Central memory CD4-positive, alpha-beta T cell (primary cell): ENCODE measurements at regions not wholly inside any gene's neighbourhood (a gene's known extent, or its start where the extent isn't known, plus 50 kb on each side); places are given as distances from the start of the nearest gene placed in this dataset.

Source experiments
- DNase-seq: peaks from one replicate; pipeline ENCODE4 v3.0.0; 2022

DNA sequence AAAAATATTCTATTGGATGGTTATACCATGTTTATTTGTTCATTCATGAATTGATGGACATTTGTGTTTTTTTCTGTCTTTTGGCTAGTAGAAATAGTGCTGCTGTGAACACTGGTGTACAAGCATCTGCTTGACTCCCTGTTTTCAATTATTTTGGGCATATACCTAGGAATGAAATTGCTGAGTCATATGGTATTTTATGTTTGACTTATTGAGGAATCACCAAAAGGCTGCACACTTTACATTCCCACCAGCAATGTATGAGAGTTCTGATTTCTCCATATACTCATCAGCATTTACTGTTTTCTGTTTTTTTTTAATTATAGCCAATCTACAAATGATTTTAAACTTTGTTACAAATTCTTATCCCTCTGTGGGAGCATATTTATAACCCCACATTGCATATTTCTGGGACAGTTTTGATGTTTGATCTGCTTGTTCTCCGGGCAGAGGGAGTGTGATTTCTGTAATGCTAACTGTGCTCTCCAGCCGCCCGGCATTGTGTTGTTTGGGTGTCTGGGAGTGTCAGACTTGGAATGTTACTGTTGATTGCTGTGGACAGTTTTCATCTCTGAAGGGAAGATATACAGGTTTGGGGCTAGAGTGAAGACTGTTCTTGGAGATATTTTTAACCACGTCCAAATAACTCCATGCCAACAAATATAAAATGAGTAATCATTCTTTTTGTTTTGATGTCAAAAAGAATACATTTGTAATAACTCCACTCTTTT lies 60.5 kb upstream of the PGRMC2 start:
- DNase-seq: no peak

DNA sequence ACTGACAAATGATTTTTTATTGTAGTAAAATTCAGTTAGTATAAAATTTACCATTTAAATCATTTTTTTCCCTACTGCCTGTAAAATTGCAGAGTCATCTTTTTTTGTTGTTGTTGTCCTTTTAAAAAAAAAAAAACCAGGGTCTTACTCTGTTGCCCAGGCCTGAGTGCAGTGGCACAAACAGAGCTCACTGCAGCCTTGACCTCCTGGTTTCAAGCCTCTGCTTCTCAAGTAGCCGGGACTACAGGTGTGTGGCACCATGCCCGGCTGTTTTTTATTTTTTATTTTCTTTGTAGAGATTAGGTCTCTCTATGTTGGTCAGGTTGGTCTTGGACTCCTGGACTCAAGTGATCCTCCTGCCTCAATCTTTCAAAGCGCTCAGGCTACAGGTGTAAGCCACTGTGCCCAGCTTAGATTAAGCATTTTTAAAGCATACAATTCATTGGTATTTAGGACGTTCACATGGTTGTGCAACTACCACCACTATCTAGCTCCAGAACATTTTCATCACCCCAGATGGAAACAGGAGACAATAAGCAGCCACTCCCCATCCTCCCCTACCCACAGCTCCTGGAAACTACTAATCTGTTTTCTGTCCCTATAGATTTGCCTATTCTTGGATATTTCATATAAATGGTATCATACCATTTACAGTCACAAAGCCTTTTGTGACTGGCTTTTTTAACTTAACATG lies 59.7 kb upstream of the PGRMC2 start:
- DNase-seq: no peak

DNA sequence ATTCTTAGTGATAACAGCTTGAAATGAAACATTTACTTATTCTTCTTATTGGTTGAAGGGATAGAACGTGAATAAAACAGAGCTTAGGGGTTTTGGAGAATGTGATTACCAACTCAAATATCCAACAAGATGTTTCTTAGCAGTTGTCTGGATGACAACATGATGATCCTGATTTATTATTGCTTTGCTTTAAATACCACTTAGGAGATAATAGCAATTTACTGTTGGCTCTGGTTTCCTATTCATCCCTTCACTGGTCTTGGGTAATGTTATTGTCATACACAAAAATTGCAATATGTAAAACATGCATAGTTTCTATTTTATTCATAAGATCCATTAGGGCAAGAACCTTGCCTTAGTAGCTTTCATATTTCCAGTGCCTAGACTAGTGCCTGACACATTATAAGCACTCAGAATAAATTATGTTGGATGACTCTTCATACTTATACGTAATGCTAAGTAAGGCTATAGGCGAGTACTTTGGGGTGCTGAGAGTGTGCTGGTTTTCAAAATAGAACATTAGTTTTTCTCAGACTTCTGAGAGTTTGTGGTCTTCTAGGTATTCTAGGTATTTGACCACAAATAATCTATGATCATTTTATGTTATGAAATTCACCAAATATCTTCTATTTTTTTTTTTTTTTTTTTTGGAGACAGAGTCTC lies 58.6 kb upstream of the PGRMC2 start:
- DNase-seq: no peak

DNA sequence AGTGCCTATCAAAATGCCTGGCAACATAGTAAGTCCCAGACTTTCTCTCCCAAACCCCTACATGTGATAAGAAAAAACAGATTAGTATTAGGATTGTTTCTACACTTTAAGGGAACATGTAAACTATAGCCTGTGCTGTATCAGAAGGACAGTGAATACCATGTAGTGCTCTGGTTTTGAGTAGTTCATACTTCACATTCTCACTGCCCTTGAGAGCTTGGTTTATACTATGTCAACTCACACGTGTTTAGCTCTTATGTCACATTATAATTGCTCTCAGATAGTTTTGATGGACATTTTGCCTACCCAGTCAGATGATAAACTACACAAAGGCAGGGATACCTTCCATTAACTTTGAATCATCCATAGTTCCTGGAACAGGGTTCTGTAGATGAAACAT lies 58.0 kb upstream of the PGRMC2 start:
- no peak for DNase-seq

DNA sequence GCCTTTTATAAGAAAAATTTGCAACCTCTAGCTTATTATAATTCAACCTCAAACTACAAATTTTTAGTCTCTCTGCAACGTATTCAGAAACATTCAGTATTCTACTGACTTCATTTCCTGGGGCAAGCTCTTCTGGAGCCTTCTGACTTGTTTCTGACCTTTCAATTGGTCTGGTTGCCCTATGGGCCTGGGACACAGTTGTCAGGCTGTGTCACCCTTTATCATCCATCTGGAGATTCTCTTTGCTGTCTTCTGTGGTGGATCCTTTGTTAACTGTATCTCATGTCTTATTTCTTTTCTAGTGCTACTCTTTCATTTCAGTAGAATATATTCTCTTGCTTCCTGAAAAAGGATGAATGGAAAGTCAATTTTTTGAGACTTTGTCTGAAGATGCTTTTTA lies 55.1 kb upstream of the PGRMC2 start:
- no peak for DNase-seq

DNA sequence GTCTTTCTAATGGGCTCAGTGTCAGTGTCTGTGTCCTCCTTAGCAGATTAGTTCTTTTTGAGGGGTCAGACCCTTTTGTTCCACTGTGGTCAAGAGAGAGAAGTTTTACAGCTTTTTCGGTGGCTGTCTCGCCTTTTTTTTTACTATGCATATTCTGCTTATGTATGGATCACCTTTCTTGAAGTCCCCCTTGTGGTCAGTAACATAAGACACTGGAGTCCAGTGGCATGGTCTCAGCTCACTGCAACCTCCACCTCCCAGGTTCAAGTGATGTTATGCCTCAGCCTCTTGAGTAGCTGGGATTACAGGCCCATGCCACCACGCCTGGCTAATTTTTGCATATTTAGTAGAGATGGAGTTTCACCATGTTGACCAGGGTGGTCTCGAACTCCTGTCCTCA lies 54.0 kb upstream of the PGRMC2 start:
- no peak for DNase-seq

DNA sequence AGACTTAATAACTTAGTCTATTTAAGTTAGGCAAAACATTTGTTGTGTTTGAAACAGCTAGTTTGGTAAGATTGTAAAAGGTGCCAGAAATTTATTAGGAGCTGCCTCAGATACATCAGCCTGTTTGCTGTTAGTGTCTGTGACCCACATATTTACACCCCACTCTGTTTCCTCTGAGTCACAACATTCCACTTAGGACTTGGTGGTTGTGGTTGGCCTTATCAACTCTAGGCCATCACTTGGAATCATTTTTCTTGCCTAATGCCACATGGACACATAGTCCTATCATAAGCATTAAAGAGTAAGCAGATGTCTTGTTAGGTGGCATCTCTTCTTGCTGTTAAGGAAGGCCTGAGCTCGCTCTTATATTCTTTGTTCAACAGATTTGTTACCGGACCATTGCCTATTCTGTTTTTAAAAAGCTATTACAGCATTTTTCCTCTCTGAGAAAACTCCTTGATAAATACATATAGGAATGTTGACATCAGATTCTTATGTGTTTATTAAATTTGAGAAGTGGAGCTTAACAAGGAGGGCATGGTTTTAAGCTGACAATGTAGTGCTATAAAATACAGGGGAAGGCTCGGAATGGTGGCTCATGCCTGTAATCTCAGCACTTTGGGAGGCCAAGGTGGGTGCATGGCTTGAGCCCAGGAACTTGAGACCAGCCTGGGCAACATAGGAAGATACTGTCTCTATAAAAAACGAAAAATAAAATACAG lies 51.2 kb upstream of the PGRMC2 start:
- no peak for DNase-seq

DNA sequence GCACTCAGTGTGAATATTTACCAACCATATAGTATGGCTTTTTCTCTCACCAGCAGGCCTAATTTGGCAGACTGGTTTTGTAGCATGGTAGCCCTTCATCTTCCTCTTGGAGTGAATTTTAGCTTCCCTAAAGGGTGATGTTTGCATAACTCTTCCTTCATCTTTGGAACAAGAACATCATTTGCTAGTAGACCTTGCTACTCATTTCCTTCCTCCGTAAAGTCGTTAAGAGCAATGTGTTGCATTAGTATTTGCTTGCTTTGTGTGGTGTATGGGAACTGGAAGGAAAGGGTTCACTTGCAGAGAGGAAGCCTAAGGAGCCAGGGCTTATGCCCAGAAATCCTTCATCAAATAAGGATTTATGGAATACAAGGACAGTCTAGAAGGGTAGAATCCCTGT lies 50.2 kb upstream of the PGRMC2 start:
- DNase-seq: no peak
